ENCODE measurements at regions not wholly inside any gene's neighbourhood (a gene's known extent, or its start where the extent isn't known, plus 50 kb on each side); places are given as distances from the start of the nearest gene placed in this dataset.

GRCh38 chr4:163620738-163621137 lies 126.2 kb downstream of the TMA16 start:
- no peak for TF ChIP-seq CTCF (IDR thresholded peaks at IDR 0.05; ENCODE audit: borderline replicate concordance, insufficient read depth, low read depth, low read length)
- H3K4me3 ChIP-seq (ENCODE audit: low read depth, low read length): no peak overlapping the region

GRCh38 chr4:163621821-163622220 lies 127.3 kb downstream of the TMA16 start:
- TF ChIP-seq CTCF (IDR thresholded peaks at IDR 0.05; ENCODE audit: borderline replicate concordance, insufficient read depth, low read depth, low read length): no peak
- no peak overlapping the region for H3K4me3 ChIP-seq (ENCODE audit: low read depth, low read length)

GRCh38 chr4:163622379-163623035 lies 128.0 kb downstream of the TMA16 start:
- TF ChIP-seq CTCF (IDR thresholded peaks at IDR 0.05; ENCODE audit: borderline replicate concordance, insufficient read depth, low read depth, low read length): no peak
- H3K4me3 ChIP-seq (ENCODE audit: low read depth, low read length): no peak overlapping the region

GRCh38 chr4:163623787-163624186 lies 129.3 kb downstream of the TMA16 start:
- TF ChIP-seq CTCF (IDR thresholded peaks at IDR 0.05; ENCODE audit: borderline replicate concordance, insufficient read depth, low read depth, low read length): no peak
- H3K4me3 ChIP-seq (ENCODE audit: low read depth, low read length): no peak overlapping the region

- TF ChIP-seq CTCF (IDR thresholded peaks at IDR 0.05; ENCODE audit: borderline replicate concordance, insufficient read depth, low read depth, low read length): no peak
- no peak overlapping the region for H3K4me3 ChIP-seq (ENCODE audit: low read depth, low read length)
Observed at GRCh38 chr4:163624727-163625126, 130.2 kb downstream of the TMA16 start.

- TF ChIP-seq CTCF (IDR thresholded peaks at IDR 0.05; ENCODE audit: borderline replicate concordance, insufficient read depth, low read depth, low read length): no peak
- no peak overlapping the region for H3K4me3 ChIP-seq (ENCODE audit: low read depth, low read length)
Observed at GRCh38 chr4:163631288-163631687, 136.8 kb downstream of the TMA16 start.

- H3K4me3 ChIP-seq (ENCODE audit: low read depth, low read length): no peak overlapping the region
- TF ChIP-seq CTCF (IDR thresholded peaks at IDR 0.05; ENCODE audit: borderline replicate concordance, insufficient read depth, low read depth, low read length): no peak
Observed at GRCh38 chr4:163638909-163639308, 144.4 kb downstream of the TMA16 start.
